Mesothelial cell of epicardium (in vitro differentiated cells): ENCODE measurements at regions not wholly inside any gene's neighbourhood (a gene's known extent, or its start where the extent isn't known, plus 50 kb on each side); places are given as distances from the start of the nearest gene placed in this dataset.

Source experiments
- DNase-seq, 2 experiments: peaks; one replicate each; pipeline ENCODE4 v3.0.0; 2021; ENCODE audit warnings: low spot score in 2 of 2; ENCODE audit not compliant: unreplicated experiment in 2 of 2
- H3K27ac Mint-ChIP-seq: 2 replicates; pipeline ENCODE4 v1.8.0; 2021; ENCODE audit warnings: mixed read lengths
- H3K27me3 Mint-ChIP-seq: 2 replicates; pipeline ENCODE4 v1.8.0; 2021; ENCODE audit warnings: low read depth, mixed read lengths
- H3K36me3 Mint-ChIP-seq: 2 replicates; pipeline ENCODE4 v1.8.0; 2021; ENCODE audit warnings: mixed read lengths
- H3K4me1 Mint-ChIP-seq: 2 replicates; pipeline ENCODE4 v1.8.0; 2021; ENCODE audit warnings: mixed read lengths
- H3K4me3 Mint-ChIP-seq: 2 replicates; pipeline ENCODE4 v1.8.0; 2021; ENCODE audit warnings: mild to moderate bottlenecking, moderate library complexity, mixed read lengths
- H3K9me3 Mint-ChIP-seq: 2 replicates; pipeline ENCODE4 v1.8.0; 2021; ENCODE audit warnings: mixed read lengths
- TF ChIP-seq, protein P1 (sequence below): fragments of 200-600 bp; sonication (generic); IDR thresholded peaks from one replicate; pipeline ENCODE4 v1.5.0; 2021; ENCODE audit warnings: antibody characterized with exemption; ENCODE audit not compliant: unreplicated experiment

DNA sequence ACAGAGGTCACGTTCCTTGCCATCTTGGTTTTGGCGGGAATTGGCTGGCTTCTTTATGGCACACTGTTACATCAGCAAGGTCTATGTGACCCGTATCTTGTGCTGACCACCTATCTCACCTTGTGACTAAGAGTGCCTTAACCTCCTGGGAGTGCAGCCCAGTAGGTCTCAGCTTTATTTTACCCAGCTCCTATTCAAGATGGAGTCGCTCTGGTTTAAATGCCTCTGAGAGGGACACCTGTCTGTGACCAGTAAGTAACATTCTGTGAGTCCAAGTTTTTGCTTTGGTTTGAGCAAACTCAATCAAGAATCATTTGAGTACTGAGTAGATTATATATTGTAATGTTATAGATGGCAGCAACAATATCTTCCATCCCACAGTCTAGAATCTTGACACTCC, 85.0 kb downstream of the BMP2 start:
- TF ChIP-seq, protein P1, sequence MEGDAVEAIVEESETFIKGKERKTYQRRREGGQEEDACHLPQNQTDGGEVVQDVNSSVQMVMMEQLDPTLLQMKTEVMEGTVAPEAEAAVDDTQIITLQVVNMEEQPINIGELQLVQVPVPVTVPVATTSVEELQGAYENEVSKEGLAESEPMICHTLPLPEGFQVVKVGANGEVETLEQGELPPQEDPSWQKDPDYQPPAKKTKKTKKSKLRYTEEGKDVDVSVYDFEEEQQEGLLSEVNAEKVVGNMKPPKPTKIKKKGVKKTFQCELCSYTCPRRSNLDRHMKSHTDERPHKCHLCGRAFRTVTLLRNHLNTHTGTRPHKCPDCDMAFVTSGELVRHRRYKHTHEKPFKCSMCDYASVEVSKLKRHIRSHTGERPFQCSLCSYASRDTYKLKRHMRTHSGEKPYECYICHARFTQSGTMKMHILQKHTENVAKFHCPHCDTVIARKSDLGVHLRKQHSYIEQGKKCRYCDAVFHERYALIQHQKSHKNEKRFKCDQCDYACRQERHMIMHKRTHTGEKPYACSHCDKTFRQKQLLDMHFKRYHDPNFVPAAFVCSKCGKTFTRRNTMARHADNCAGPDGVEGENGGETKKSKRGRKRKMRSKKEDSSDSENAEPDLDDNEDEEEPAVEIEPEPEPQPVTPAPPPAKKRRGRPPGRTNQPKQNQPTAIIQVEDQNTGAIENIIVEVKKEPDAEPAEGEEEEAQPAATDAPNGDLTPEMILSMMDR: no peak
- peaks cover 3% of the 10 kb centered on the region for H3K9me3 Mint-ChIP-seq

DNA sequence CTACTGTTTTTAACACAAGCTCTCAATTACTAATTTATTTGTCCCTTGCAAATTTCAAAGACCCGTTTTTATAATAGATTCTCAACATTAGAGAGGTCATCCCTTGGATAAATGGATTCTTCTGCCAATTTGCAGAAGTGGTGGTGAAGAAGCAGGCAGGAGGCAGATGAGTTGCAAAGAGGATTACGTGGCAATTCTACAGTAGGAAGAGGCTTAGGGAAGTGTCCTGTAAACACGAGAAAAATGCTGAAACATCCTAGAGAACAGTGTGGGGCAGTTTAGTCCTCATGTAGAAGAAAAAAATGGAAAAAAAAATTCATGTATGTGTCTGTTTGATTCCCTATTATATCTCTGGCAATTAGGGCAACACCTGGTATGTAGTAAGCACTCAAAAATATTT, 87.6 kb downstream of the BMP2 start:
- TF ChIP-seq, protein P1: no peak
- Mint-ChIP-seq H3K4me1 (no peaks in the 10 kb centered on the region), H3K9me3 (no peaks in the 10 kb centered on the region), H3K36me3 (no peaks in the 10 kb centered on the region), H3K27ac (no peak overlapping the region), H3K27me3 (no peaks in the 10 kb centered on the region), H3K4me3 (no peak overlapping the region)
- DNase-seq: no peak

More for the DNA sequence above, 85.0 kb downstream of the BMP2 start:
- H3K27ac Mint-ChIP-seq: no peak overlapping the region
- H3K36me3 Mint-ChIP-seq: no peaks in the 10 kb centered on the region
- peaks cover 2% of the 10 kb centered on the region for H3K27me3 Mint-ChIP-seq
- H3K4me1 Mint-ChIP-seq: no peaks in the 10 kb centered on the region
- DNase-seq: no peak
- no peak overlapping the region for H3K4me3 Mint-ChIP-seq

DNA sequence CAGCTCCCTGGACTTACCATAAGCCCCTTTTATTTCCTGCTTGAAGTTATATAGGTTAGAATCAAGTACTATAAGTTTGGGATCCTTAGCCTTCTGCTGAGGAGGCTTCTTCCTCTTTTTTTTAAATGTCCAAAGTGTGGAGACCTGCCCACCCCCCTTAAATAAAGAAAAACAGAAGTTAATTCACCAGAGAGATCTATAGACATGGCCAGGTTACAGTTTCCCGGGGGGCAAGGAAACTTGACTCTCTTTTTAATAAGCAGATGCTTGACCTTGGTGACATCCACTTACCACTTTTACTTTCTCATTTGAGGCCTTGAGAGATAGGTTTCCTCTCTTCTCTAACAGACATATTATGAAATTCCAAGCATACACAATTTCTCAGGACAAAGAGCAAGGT, 88.3 kb downstream of the BMP2 start:
- Mint-ChIP-seq H3K27ac (no peak overlapping the region), H3K36me3 (no peaks in the 10 kb centered on the region), H3K27me3 (no peaks in the 10 kb centered on the region), H3K4me1 (no peaks in the 10 kb centered on the region), H3K9me3 (no peaks in the 10 kb centered on the region), H3K4me3 (no peak overlapping the region)
- DNase-seq: no peak
- TF ChIP-seq, protein P1: no peak

DNA sequence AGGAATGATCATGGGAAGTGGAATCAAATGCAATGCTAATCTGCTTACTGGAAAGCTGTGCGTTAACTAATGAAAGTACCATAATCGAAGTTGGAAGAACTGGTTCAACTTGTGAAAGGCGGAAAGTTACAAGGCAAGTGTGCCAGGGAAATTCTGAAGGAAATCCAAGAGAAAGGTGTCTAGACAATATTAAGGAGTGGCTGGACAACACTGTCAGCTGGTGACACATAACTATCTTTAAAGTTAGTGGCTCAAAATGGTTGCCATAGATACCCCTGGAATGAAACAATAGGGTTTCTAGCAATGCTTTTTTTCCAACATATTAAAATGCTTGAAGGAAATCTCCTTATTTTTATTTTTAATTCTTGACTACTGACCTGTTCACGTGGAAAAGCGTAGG, 90.4 kb downstream of the BMP2 start:
- TF ChIP-seq, protein P1: no peak
- no peaks in the 10 kb centered on the region for H3K4me1 Mint-ChIP-seq
- no peak overlapping the region for H3K4me3 Mint-ChIP-seq
- no peaks in the 10 kb centered on the region for H3K36me3 Mint-ChIP-seq
- H3K27me3 Mint-ChIP-seq: no peaks in the 10 kb centered on the region
- no peak overlapping the region for H3K27ac Mint-ChIP-seq
- no peak for DNase-seq
- H3K9me3 Mint-ChIP-seq: no peaks in the 10 kb centered on the region

DNA sequence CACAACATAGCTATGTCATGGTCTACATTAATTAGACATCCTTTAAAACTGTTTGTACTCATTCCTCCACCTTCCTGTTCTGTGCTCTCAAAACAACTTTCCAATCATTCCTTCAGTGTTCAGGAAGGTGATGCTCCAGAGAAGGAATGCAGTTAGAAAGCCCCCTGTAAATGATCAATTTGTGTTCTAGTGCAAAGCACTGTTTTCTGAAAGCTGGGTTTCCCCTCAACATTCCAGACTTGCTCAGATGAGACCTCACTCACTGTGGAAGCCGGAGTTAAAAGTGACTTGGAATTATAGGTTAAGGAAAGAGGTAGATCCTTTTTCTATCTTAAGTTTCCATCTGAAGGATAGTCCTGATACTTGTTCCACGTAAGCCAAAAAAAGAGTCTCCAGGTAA, 95.9 kb downstream of the BMP2 start:
- H3K4me3 Mint-ChIP-seq: no peak overlapping the region
- H3K36me3 Mint-ChIP-seq: no peaks in the 10 kb centered on the region
- H3K9me3 Mint-ChIP-seq: peaks cover 7% of the 10 kb centered on the region
- H3K4me1 Mint-ChIP-seq: peaks cover 5% of the 10 kb centered on the region
- H3K27me3 Mint-ChIP-seq: no peaks in the 10 kb centered on the region
- TF ChIP-seq, protein P1: no peak
- DNase-seq: no peak
- no peak overlapping the region for H3K27ac Mint-ChIP-seq

DNA sequence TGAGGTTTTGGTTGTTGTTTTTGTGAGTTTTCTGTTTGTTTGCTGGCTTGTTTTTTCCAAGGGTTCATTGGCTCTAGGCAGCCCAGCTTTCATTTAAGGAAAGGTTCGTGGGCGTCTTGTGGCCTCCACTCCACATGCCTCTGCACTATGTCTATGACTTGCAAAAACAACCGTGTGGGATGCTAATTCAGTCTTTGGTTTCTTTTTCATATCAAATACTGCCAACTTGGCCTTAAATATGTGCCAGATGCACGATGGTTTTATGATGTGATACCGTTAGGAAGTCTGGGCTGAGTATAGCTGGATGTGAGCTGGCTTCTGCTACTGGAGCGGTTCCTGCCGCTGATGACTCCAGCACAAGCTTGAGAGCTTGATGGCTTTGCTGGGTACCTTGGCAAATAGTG, 96.3 kb downstream of the BMP2 start:
- Mint-ChIP-seq H3K4me3 (no peak overlapping the region), H3K27me3 (no peaks in the 10 kb centered on the region), H3K9me3 (peaks cover 7% of the 10 kb centered on the region), H3K4me1 (peaks cover 5% of the 10 kb centered on the region), H3K27ac (no peak overlapping the region), H3K36me3 (no peaks in the 10 kb centered on the region)
- no peak for DNase-seq
- TF ChIP-seq, protein P1: no peak
